ENCODE measurements at regions not wholly inside any gene's neighbourhood (a gene's known extent, or its start where the extent isn't known, plus 50 kb on each side); places are given as distances from the start of the nearest gene placed in this dataset.
"Not testable (repeated sequence)": the region's sequence is repeated elsewhere in the genome, so short reads cannot be mapped to it uniquely, and the experiment has no call there.

DNA sequence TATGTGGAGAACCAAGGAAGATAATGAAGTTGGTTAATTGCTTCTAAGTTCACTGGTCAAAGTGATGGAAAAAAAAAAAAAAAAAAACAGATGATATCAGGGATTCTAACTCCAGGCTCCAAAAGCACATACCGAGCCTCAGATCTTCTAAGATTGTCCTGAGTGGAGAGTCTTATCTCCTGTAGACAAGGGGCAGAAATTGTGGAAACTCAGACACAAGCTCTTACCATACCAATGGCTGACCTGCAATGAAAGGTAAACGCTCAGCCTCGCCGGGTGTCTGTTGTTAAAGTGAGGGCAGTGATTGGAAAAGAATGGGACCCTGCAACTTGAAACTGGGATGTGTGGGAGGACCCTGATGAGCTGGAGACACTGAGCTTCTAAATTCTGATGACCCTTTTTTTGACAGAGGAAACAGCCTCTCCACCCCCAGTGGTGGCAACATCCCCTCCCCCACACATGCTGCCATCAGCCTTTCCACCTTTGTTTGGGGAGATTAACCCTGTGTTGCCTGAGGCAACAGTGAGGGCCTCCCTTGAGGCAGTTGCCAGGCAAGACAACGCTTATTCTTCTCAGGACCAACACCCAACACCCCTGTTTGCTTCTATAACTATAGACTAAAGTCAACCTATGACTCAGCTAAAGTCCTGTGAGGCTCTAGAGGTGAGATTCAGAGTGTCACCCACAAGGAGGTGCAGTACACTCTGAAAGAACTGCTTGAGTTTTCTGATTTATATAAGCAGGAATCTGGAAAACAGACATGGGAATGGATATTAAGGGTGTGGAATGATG lies 154.0 kb downstream of the THBS2 start:
- DNase-seq, result no peak

DNA sequence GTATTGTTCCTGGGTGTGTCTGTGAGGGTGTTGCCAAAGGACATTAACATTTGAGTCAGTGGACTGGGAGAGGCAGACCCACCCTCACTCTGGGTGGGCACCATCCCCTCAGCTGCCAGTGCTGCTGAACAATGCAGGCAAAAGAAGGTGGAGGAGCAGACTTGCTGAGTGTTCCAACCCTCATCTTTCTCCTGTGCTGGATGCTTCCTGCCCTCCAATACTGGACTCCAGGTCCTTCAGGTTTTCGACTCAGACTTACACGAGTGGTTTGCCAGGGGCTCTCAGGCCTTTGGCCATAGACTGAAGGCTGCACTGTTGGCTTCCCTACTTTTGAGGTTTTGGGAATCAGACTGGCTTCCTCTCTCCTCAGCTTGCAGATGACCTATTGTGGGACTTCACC lies 155.0 kb downstream of the THBS2 start:
- not testable (repeated sequence) for DNase-seq

DNA sequence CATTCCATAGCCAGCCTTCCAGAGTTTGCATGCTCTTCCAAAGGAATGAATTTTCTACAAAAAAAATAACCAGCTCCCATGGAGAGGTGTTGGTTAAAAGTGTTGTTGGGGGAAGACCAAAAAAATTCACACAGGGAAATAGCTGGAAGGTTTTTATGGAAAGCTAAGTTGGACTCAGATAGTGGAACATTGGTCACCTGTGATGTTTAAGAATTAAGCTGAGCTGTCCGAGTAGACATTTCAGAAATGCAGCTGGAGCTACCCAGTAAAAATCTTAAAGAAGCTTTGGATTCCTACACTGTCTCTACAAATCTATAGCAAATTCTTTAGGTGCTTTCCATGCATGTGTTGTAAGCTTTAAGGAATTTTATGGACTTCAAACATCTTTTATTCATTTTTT lies 155.5 kb downstream of the THBS2 start:
- no peak for DNase-seq

DNA sequence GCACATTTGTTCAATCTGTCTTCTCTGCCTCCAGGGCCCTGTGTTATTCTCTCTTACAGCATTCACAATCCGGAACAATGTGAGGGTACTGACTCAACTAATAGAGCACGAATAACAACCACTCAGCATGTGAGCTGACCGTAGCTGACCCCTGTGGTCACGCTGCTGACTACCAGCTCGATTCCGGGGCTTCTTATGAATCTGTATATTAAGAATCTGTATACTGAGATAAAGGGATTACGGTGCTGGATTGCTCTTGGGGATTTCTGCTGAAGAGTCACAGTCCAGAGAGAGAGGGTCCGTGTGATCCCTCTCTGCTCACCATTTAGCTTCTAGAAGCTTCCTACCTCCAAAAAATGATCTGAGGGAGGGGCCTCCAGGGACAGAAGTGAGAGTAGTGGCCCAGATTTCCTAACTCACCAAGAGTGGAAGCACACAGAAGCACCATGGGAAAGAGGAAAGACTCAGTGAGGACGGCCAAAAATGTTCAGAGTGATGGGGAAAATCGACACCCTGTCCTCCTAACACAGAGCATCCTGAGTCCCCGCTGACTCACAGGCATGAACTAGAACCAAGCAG lies 156.2 kb downstream of the THBS2 start:
- no peak for DNase-seq

DNA sequence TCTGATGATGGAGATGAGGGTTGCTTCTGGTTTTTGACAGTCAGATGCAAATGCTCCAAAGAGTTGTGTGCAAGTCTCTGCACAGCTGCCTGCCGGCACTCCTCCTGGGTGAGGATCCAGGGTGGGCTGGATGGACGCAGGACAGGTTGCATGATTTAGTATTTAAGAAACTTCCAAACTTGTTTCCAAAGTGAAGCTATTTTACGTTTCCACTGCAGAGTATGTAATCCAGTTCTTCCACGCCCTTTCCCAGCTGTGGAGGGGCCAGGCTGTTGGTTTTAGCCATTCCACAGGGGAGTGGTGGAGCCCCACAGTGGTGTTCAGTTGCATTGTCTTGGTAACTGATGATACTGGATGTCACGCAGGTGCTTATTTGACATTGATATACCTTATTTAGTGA lies 157.3 kb downstream of the THBS2 start:
- DNase-seq, result no peak

DNA sequence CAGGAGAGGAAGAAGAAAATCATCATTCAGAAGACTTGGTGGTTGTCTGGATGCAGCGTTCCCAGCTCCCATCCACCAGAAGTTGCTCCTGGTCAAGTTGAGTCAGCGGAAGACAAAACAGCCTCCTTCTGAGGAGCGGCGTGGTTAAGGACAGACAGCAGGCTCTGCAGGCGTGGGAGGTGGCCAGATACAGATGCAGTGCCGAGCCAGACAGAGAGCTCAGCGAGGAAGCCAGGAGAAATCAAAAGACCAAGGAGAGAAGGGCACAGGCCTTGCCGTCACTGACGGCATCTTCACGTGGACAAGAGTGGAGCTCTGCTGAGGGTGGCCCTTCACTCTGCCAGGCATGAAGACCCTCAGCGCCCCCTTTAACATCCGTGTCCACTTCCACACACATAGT lies 158.5 kb downstream of the THBS2 start:
- DNase-seq, result no peak

DNA sequence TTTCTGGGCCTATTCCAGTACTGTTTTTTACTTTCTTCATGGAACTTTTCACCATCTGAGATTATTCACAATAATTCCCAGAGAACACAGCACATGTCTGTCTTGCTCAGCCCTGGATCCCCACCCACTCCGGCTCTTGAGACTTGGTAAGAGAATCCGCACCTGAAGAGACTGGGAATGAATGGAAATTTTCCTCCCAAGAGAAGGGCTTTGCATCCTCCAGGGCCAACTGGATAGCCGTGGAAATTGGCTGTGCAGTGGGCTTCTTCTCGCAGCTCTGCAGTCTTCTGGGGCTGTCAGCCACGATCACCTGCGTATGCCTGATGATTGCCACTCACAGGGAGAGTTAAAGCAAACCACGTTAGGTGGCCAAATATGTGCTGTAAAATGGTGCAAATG lies 159.1 kb downstream of the THBS2 start:
- DNase-seq, result no peak

DNA sequence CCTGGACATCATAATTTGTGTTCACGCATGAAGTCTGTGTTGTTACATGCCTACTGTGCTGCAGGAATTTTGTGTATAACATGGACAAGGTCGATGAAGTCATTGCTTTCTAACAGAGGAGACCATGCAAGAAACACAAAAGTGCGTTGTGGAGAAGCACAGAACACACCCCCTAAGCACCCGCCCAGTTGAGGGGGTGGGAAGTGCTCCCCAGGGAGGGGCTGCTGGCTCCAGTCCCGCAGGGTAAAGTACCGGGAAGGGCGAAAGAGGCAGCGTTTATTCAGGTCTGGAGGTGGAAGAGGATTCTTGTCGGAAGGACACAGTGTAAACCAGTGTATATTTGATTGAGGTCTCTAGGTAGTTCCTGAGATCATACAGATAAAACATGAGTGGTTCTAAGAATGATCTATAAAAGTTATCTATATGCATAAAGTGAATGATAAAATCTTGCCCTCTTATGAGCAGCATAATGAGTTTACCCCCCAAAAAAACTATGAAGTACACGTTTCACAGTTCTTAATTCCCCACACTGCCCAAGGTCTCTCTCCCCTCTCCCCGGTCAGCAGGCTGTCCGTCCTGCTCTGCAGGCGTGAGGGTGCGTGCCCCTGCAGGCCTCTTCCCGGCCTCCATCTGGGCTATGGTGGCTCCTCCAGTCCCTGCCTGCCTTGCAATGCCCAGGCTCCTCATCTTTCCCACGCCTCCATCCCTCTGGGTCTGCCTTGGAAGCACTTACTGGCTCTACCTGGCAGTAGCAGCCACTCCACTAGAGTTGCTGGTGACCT lies 159.7 kb downstream of the THBS2 start:
- DNase-seq, result no peak

DNA sequence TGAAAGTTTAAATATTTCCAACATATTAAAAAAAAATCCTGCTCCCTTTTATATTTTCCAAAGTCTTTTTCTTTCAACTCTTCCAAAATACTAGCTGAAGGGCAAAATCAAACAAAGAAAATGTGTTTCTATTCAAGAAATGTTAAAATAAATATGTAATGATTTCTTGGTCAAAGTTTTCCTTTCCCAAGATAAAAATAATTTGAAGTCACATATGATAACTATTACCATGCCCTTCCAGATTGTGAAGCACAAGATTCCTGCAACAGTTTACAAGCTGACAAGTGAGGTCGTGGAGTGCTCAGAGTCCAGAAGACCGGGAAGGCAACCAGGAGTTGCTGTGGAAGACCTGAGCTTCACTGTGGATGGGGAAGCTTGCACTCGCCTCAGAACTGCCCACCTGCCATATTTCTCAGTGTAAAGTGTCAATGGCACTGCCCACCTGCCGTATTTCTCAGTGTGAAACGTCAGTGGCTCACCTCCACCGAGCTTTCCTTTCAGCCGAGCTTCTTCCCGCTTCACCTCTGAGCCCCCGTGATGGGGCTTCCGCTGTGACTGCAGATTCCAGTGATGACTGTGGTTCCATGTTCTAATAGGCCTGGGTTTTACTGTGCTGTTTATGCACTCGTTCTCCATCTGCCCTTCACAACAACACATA lies 160.5 kb downstream of the THBS2 start:
- DNase-seq, result no peak

DNA sequence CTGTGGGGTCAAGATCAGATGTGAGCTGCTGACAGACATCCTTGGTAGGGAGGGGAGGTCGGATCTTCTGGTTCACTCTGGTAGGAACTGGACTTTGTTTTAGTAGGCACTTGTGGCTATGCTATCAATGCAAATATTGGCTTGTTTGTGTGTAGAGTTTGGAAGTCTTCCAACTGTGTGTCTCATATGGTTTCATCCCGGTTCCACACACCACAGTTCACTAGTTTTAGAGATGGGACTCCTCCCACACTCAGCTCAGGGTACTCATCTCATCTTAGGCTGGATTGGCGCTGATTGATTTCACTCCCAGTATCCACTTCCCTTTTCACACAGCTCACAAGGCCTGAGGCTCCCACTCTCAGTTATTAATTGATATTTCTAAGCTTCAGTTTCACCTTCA lies 161.3 kb downstream of the THBS2 start:
- no peak for DNase-seq

DNA sequence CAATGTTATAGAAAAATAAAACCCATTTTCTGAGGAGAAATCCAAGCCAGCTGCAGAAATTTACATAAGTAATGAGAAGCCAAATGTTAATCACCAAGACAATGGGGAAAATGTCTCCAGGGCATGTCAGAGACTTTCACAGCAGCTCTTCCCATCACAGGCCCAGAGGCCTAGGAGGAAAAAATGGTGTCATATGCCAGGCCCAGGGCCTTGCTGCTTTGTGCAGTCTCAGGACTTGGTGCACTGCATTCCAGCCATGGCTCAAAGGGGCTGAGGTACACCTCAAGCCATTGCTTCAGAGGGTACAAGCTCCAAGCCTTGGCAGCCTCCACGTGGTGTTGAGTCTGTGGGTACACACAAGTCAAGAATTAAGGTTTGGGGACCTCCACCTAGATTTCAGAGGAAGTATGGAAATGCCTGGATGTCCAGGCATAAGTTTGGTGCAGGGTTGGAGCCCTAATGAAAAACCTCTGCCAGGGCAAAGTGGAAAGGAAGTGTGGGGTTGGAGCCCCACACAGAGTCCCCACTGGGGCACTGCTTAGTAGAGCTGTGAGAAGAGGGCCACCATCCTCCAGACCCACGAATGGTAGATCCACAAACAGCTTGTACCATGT lies 163.0 kb downstream of the THBS2 start:
- not testable (repeated sequence) for DNase-seq

DNA sequence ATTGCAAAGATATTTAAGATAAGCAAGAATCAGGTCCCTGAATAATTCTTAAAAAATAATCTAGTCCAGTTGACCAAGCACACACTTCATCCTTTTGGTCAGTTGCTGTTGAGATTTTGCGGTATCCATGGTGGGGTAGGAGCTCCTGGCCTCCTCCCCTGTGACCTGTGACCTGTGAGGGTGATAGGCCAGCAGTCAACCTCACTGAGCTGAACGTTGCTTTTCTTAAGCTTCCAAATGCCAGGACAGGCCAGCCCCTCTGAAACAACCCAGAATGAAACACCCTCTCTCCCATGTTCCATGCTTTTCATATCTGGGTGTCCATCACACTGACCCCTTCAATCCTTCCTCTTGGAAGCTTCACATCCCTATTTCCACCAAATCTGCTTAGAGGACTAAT lies 164.9 kb downstream of the THBS2 start:
- no peak for DNase-seq

DNA sequence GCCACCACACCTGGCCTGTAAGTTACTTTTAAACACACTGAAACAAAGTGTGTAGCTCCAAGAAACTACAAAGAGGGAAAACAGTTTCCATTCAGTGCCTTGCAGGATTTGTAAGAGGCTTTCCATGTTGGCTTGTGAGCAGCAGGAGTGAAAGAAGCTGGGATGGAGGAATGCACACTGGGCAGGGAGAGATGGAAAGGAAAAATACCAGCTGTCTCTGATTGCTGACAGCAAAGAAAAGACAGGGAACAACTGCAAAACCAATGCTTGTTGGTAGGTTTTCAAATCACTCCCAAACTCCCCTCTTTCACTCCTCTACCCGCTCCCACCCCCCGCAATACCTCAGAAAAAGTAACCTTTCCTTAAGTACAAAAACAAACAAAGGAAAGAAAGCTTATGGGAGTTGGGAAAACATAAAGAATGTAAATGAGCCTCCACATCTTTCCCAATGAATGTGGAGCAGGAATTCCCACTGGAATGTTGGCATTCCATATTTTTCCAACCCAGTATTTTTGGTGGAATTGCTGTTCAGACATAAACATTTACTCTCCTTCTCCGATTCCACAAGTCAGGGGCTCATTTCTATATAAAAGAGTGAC lies 166.1 kb downstream of the THBS2 start:
- DNase-seq, result no peak

DNA sequence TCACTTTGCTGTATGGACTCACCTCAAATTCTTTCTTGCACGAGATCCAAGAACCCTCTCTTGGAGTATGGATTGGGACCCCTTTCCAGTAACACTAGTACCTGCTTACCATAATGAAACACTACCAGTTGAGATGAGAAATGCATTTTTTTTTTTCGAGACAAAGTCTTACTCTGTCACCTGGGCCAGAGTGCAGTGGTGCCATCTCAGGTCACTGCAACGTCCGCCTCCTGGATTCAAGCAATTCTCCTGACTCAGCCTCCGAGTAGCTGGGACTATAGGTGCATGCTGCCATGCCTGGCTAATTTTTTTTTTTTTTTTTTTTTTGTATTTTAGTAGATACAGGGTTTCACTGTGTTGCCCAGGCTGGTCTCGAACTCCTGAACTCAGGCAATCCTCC lies 167.0 kb downstream of the THBS2 start:
- not testable (repeated sequence) for DNase-seq

DNA sequence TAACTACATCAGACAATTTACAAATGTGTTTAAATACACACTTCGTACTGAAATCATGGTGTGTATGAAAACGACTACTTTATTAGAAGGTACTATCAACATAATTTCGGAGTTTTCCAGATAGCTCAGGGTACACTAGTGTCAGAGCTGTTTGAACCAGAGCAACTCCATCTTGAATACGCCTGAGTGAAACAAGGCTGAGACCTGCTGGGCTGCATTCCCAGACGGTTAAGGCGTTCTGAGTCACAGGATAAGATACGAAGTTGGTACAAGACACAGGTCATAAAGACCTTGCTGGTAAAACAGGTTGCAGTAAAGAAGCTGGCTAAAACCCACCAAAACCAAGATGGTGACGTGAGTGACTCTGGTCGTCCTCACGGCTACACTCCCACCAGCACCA lies 167.6 kb downstream of the THBS2 start:
- DNase-seq, result no peak

DNA sequence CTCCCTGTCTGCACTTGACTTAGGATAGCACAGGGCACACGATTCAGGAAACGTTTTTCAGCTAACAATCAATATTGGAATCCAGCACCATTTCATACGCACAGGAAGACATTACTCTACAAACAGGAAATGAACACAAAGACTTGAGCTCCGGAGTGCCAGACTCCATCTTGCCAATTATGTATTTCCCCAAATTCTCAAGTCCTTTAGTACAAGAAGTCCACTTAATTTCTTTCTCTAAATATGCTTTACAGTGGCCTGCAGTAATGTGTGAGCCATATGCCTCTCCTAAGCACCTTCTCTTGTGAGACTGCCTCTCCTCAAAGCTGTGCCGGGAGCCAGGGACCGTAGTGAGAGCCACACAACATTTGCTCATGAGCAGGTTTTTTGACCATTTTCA lies 168.2 kb downstream of the THBS2 start:
- DNase-seq, result no peak

DNA sequence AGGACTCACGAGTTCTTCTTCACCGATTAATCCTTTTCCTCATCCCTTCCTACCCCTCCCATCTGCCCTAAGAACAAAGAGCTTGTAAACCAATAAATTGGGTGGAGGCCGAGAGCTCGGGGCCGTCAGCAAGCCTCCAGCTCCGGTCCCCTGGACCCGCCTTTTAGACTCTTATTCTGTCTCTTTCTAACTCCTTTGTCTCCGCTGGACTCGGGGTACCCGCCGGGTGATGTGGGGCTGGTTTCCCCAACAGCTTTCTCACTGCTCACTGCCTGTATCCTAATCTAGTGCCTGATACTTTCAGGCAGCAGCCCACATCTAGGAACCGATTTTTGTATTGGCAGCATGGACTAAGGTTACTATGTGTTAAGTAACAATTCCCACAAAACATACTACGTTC lies 169.1 kb downstream of the THBS2 start:
- not testable (repeated sequence) for DNase-seq

DNA sequence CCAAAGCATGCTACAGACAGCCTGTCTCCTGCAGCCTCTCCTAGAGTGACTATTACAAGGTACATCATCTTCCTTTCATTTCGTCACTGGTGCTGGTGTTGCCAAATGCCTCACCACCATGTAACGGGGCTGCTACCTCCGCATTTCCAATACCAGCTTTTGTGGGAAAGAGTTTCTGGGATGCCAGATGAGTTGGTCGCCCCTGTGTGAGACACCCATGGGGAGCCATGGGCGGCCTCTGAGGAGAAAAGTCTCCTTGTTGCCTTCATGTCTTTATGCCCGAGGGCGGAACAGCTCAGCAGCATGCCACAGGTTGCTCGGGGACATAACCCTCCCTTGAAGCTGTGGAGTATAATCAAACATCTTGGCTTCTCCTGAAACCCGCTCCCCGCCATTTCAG lies 169.6 kb downstream of the THBS2 start:
- no peak for DNase-seq

DNA sequence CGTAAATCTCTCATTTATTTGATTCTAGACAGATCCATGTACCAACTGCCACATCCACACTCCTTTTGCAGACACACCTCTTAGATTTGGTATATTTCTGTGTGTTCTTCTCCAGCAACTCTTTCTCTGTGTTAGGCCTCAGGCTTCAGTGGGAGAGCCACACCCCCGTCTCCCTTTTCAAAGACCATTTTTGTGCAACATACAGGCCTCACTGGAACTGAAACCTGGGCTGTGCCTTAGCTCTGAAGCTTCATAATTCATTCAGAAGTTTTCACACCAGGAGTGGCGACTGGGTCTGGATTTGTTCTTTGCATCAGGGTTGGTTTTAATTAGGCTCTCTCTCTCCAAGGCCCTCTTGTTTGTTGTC lies 170.2 kb downstream of the THBS2 start:
- no peak for DNase-seq

DNA sequence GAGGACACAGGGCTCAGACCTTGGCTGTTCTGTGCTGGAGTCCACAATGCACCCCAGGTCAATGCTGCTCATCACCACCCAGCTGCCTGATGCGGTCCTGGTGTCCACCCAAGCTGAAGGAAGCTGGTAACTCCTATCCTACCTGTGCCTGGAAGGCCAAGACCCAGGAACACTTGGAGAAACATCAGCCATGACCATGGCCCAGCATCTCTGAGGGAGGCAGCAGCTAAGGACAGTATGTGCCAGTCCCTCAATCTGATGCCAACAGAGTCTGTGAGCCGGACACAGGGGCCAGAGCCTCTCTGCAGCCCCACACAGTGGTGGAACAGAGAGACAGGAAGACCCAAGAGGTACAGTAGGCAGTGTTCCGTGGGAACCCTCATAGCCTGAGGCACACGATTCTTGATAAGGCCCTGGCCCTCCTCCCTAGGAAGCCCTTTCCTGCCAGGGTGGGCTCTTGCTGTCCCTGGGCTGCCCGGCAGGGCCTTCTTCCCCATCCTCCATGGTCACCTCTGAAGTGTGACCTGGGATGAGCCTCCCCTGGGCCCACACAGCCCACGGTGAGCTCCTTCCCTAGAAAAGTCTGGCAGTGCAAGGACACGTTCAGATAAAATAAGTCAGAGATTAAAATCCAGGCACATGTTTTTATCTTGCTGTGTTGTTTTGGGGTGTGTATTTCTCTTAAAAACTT lies 170.7 kb downstream of the THBS2 start:
- DNase-seq, result no peak

DNA sequence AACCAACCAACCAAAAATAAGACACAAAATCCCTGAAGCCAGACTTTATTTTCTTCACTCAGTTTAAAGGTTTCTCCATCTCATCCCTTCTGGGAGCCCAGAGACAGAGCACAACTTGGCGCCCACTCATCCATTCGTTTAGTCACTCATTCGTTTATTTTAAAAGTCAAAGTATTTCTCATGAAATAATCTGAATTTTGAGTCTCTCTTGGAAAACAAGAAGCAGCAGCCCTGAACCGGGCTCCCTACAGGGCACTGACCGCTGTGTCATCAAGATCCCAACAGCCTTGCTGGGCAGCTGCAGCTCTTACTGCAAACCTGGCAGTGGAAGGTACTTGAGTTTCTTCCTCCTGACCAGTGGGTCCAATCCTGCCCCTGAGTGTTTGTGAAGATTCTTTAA lies 171.6 kb downstream of the THBS2 start:
- no peak for DNase-seq

DNA sequence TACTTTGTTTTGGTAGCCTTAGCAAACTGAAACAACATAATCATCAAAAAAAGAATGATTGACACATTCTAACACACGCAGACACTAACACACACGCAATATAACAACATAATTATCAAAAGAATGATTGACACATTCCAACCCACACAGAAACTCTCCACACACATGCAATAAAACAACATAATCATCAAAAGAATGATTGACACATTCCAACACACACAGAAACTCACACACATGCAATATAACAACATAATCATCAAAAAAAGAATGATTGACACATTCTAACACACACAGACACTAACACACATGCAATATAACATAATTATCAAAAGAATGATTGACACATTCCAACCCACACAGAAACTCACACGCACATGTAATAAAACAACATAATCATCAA lies 172.4 kb downstream of the THBS2 start:
- no peak for DNase-seq
